ENCODE measurements at regions not wholly inside any gene's neighbourhood (a gene's known extent, or its start where the extent isn't known, plus 50 kb on each side); places are given as distances from the start of the nearest gene placed in this dataset.

DNA sequence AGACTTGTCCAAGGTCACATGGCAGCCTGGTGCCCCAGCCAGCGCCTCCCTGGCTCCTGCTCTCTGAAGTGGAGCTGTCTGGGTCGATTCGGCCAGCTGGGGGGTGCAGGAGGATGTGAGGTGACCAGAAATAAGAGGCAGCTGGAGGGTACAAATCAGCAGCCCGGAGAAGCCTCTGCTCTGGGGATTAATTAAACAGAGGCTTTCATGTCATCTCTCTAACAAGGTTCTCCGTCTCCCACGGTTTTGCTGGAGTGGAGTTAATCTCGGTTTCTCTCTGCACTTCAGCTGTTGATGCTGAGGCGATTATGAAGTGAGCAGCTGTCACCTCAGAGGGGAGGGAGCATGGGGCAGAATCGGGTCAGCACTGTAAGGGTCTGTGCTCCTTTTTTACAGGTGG is 236.8 kb downstream of the TLE3 start:
- TF ChIP-seq EZH2 (optimal IDR thresholded peaks at IDR 0.05; ENCODE audit: low read depth, low read length) (no peak), EZH2phosphoT487 (IDR thresholded peaks at IDR 0.05; ENCODE audit: low read length) (no peak)
- TF ChIP-seq, protein P1, sequence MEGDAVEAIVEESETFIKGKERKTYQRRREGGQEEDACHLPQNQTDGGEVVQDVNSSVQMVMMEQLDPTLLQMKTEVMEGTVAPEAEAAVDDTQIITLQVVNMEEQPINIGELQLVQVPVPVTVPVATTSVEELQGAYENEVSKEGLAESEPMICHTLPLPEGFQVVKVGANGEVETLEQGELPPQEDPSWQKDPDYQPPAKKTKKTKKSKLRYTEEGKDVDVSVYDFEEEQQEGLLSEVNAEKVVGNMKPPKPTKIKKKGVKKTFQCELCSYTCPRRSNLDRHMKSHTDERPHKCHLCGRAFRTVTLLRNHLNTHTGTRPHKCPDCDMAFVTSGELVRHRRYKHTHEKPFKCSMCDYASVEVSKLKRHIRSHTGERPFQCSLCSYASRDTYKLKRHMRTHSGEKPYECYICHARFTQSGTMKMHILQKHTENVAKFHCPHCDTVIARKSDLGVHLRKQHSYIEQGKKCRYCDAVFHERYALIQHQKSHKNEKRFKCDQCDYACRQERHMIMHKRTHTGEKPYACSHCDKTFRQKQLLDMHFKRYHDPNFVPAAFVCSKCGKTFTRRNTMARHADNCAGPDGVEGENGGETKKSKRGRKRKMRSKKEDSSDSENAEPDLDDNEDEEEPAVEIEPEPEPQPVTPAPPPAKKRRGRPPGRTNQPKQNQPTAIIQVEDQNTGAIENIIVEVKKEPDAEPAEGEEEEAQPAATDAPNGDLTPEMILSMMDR (IDR thresholded peaks at IDR 0.05; ENCODE audit: low read length), result no peak
- DNase-seq, result no peak
- Histone ChIP-seq H3K27me3 (replicated peaks; ENCODE audit: insufficient read depth, low read length) (no peaks in the 10 kb centered on the region), H3K27ac (ENCODE audit: low read length) (no peak overlapping the region), H3K4me2 (ENCODE audit: low read depth, low read length) (no peak overlapping the region), H3K4me1 (ENCODE audit: low read length) (no peaks in the 10 kb centered on the region), H2AFZ (ENCODE audit: low read length) (no peak overlapping the region), H3K4me3 (ENCODE audit: low read length) (no peak overlapping the region), H3K9ac (ENCODE audit: low read length) (no peak overlapping the region), H3K79me2 (ENCODE audit: low read length) (no peaks in the 10 kb centered on the region), H3F3A (ENCODE audit: insufficient read depth, low read length) (no peaks in the 10 kb centered on the region), H3K9me3 (replicated peaks; ENCODE audit: insufficient read depth, low read length) (no peaks in the 10 kb centered on the region), H3K9me2 (replicated peaks; ENCODE audit: insufficient read depth, low read length) (no peaks in the 10 kb centered on the region), H3K36me3 (replicated peaks; ENCODE audit: insufficient read depth, low read length) (no peaks in the 10 kb centered on the region), H4K20me1 (ENCODE audit: insufficient read depth, low read length) (no peaks in the 10 kb centered on the region)

GRCh38 chr15:69861331-69862171 is 236.2 kb downstream of the TLE3 start:
- Histone ChIP-seq H3K36me3 (replicated peaks; ENCODE audit: insufficient read depth, low read length) (no peaks in the 10 kb centered on the region), H2AFZ (ENCODE audit: low read length) (no peak overlapping the region), H3K27me3 (replicated peaks; ENCODE audit: insufficient read depth, low read length) (no peaks in the 10 kb centered on the region), H3K4me3 (ENCODE audit: low read length) (no peak overlapping the region), H3K4me2 (ENCODE audit: low read depth, low read length) (no peak overlapping the region), H3F3A (ENCODE audit: insufficient read depth, low read length) (no peaks in the 10 kb centered on the region), H3K79me2 (ENCODE audit: low read length) (no peaks in the 10 kb centered on the region), H3K9ac (ENCODE audit: low read length) (no peak overlapping the region), H3K9me3 (replicated peaks; ENCODE audit: insufficient read depth, low read length) (no peaks in the 10 kb centered on the region), H3K27ac (ENCODE audit: low read length) (no peak overlapping the region), H3K9me2 (replicated peaks; ENCODE audit: insufficient read depth, low read length) (no peaks in the 10 kb centered on the region), H3K4me1 (ENCODE audit: low read length) (no peaks in the 10 kb centered on the region), H4K20me1 (ENCODE audit: insufficient read depth, low read length) (no peaks in the 10 kb centered on the region)
- no peak for DNase-seq
- TF ChIP-seq EZH2 (optimal IDR thresholded peaks at IDR 0.05; ENCODE audit: low read depth, low read length) (no peak), EZH2phosphoT487 (IDR thresholded peaks at IDR 0.05; ENCODE audit: low read length) (no peak)
- TF ChIP-seq, protein P1 (IDR thresholded peaks at IDR 0.05; ENCODE audit: low read length), result no peak

DNA sequence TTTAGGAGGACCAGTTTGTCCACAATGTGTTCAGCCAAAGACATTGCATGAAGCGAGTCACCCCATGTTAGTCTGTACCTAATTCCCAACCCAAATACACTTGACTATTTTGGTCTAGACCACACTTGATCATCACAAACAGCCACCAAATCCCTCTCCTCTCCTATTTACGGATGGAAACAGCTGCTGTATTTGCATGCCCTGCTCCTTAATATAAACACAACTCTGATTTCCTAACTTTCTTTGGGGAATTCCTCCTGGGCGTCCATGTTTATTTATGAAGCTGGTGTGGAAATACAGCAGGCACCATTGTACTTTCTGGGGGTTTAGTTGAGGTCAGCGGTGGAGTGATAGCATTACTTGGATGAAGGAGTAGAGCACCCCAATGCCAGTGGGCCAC is 235.2 kb downstream of the TLE3 start:
- no peaks in the 10 kb centered on the region for H4K20me1 ChIP-seq (ENCODE audit: insufficient read depth, low read length)
- H3K9me2 ChIP-seq (replicated peaks; ENCODE audit: insufficient read depth, low read length), result no peaks in the 10 kb centered on the region
- no peaks in the 10 kb centered on the region for H3K9me3 ChIP-seq (replicated peaks; ENCODE audit: insufficient read depth, low read length)
- H2AFZ ChIP-seq (ENCODE audit: low read length), result no peak overlapping the region
- no peak overlapping the region for H3K4me2 ChIP-seq (ENCODE audit: low read depth, low read length)
- no peaks in the 10 kb centered on the region for H3F3A ChIP-seq (ENCODE audit: insufficient read depth, low read length)
- H3K4me3 ChIP-seq (ENCODE audit: low read length), result no peak overlapping the region
- no peaks in the 10 kb centered on the region for H3K4me1 ChIP-seq (ENCODE audit: low read length)
- no peaks in the 10 kb centered on the region for H3K27me3 ChIP-seq (replicated peaks; ENCODE audit: insufficient read depth, low read length)
- H3K79me2 ChIP-seq (ENCODE audit: low read length), result no peaks in the 10 kb centered on the region
- no peak overlapping the region for H3K27ac ChIP-seq (ENCODE audit: low read length)
- H3K36me3 ChIP-seq (replicated peaks; ENCODE audit: insufficient read depth, low read length), result no peaks in the 10 kb centered on the region
- no peak for TF ChIP-seq EZH2 (optimal IDR thresholded peaks at IDR 0.05; ENCODE audit: low read depth, low read length)
- TF ChIP-seq, protein P1 (IDR thresholded peaks at IDR 0.05; ENCODE audit: low read length), result no peak
- no peak for DNase-seq
- no peak overlapping the region for H3K9ac ChIP-seq (ENCODE audit: low read length)

Measured in MM.1S (cell line).